ENCODE measurements at regions not wholly inside any gene's neighbourhood (a gene's known extent, or its start where the extent isn't known, plus 50 kb on each side); places are given as distances from the start of the nearest gene placed in this dataset.

DNA sequence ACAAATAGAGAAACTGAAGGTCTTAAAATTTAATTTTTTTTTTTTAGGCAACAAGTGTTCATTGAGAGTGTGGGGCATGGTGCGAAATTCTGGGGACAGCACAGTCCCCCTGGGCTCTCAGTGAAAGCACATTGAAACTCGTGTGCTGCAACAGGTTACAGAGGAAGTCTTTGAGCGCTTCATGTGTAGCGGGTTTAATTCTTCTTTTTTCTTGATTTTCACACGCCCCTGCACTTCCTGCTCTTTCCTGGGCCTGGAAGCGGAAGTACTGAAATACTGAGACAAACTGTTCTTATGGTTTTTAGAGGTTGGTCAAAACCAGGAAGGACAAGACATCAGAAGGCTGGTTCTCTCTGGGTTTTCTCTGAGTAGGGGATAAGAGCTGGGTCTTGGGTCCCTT lies 203.5 kb downstream of the PTEN start:
- DNase-seq (ENCODE audit: low spot score in 2 of 2), result no peak
- intact Hi-C loops (cut with DNase I; ENCODE audit: low total_unique reads), result no loop called here
- TF ChIP-seq POLR2AphosphoS5 (IDR thresholded peaks at IDR 0.05), result no peak
- TF ChIP-seq, protein P1, sequence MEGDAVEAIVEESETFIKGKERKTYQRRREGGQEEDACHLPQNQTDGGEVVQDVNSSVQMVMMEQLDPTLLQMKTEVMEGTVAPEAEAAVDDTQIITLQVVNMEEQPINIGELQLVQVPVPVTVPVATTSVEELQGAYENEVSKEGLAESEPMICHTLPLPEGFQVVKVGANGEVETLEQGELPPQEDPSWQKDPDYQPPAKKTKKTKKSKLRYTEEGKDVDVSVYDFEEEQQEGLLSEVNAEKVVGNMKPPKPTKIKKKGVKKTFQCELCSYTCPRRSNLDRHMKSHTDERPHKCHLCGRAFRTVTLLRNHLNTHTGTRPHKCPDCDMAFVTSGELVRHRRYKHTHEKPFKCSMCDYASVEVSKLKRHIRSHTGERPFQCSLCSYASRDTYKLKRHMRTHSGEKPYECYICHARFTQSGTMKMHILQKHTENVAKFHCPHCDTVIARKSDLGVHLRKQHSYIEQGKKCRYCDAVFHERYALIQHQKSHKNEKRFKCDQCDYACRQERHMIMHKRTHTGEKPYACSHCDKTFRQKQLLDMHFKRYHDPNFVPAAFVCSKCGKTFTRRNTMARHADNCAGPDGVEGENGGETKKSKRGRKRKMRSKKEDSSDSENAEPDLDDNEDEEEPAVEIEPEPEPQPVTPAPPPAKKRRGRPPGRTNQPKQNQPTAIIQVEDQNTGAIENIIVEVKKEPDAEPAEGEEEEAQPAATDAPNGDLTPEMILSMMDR (IDR thresholded peaks at IDR 0.05), result no peak
- TF ChIP-seq POLR2A (IDR thresholded peaks at IDR 0.05), result no peak
- Histone ChIP-seq H3K4me3 (no peak overlapping the region), H3K4me1 (peaks cover 0 to 4% of the 10 kb centered on the region in 2 donors), H3K9me3 (no peaks in the 10 kb centered on the region), H3K27me3 (no peaks in the 10 kb centered on the region), H3K36me3 (no peaks in the 10 kb centered on the region), H3K27ac (no peak overlapping the region)

DNA sequence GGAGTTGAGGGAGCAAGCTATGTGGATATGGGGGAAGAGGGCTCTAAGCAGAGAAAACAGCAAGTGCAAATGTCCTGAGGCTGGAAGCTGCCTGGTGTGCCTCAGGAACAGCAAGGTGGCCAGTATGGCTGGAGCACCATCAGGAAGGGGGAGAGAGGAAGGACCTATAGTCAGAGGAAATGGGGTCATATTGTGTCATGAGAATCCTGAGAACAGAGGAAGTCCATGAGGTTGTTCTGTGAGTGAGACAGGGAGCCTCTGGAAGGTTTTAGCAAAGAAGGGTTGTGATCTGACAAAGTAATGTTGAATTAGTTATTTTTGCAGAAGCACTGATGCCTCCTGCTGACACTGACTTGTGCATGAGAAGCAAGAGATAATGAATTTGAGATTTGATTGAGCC lies 204.3 kb downstream of the PTEN start:
- no peaks in the 10 kb centered on the region for H3K27me3 ChIP-seq
- no peak for TF ChIP-seq POLR2A (IDR thresholded peaks at IDR 0.05)
- TF ChIP-seq POLR2AphosphoS5 (IDR thresholded peaks at IDR 0.05), result no peak
- TF ChIP-seq, protein P1 (IDR thresholded peaks at IDR 0.05), result no peak
- no peak overlapping the region for H3K4me3 ChIP-seq
- no peak for DNase-seq (ENCODE audit: low spot score in 2 of 2)
- intact Hi-C loops (cut with DNase I; ENCODE audit: low total_unique reads), result no loop called here
- H3K9me3 ChIP-seq, result no peaks in the 10 kb centered on the region
- H3K4me1 ChIP-seq, result peaks cover 0 to 4% of the 10 kb centered on the region in 2 donors
- H3K27ac ChIP-seq, result no peak overlapping the region
- H3K36me3 ChIP-seq, result no peaks in the 10 kb centered on the region

DNA sequence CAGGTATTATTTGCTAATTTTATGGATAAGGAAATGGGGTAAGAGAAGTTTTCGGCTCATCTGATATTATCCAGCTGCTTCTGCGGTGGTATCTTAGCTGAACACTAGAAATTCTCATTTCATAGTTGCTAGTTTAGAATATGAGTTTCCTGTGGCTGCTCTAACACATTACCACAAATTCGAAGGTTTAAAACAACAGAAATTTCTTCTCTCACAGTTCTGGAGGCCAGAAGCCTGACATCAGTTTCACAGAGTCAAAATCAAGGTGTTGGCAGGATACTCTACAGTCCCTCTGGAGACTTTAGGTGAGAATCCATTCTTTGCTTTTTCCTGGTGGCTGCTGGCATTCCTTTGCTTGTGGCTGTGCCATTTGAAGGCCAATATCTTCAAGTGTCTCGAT lies 205.9 kb downstream of the PTEN start:
- Histone ChIP-seq H3K36me3 (no peaks in the 10 kb centered on the region), H3K27ac (no peak overlapping the region), H3K4me1 (no peaks in the 10 kb centered on the region), H3K27me3 (no peaks in the 10 kb centered on the region), H3K4me3 (no peak overlapping the region), H3K9me3 (no peaks in the 10 kb centered on the region)
- no peak for TF ChIP-seq POLR2AphosphoS5 (IDR thresholded peaks at IDR 0.05)
- TF ChIP-seq, protein P1 (IDR thresholded peaks at IDR 0.05), result no peak
- TF ChIP-seq POLR2A (IDR thresholded peaks at IDR 0.05), result no peak
- no peak for DNase-seq (ENCODE audit: low spot score in 2 of 2)
- intact Hi-C loops (cut with DNase I; ENCODE audit: low total_unique reads), result no loop called here

DNA sequence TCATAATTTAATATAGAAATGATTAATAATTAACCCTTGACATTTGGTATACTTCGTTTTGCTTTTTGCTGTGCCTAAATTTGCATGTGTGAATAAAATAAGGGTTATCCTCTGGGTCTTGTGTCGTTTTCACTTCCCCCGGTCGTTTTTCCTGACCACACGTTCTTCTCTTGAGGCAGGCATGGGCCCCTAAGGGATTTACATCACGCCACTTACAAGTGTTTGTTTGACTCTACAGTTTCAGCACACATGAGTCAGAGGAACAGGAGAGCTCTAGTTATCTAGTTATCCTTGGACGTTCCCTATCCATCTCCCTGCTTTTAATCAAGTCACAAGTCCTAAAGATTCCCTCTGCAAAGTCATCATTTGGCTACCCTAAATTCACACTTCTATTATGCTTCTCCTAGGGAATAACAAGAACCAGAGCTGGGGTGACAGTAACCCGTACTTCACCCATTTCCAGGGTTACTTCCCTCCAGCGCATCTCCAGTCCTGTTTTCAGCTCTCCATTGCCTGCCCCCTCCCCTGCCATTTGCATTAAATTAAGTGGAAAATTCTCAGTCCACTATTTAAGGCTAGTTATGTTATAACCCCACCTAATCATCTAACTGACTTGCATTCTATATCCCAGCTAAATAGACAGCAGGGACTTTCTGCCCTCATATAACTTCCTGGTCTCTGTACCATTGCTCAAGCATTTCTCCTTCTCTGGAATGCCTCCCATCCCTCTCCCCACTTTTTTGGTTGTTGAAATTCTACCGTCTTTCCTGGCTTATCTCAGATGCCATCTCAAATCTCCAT lies 206.9 kb downstream of the PTEN start:
- no peaks in the 10 kb centered on the region for H3K36me3 ChIP-seq
- H3K27ac ChIP-seq, result no peak overlapping the region
- no peaks in the 10 kb centered on the region for H3K4me1 ChIP-seq
- no peaks in the 10 kb centered on the region for H3K27me3 ChIP-seq
- no peak overlapping the region for H3K4me3 ChIP-seq
- DNase-seq (ENCODE audit: low spot score in 2 of 2), result no peak
- intact Hi-C loops (cut with DNase I; ENCODE audit: low total_unique reads), result no loop called here
- TF ChIP-seq POLR2AphosphoS5 (IDR thresholded peaks at IDR 0.05), result no peak
- no peak for TF ChIP-seq POLR2A (IDR thresholded peaks at IDR 0.05)
- TF ChIP-seq, protein P1 (IDR thresholded peaks at IDR 0.05), result no peak
- no peaks in the 10 kb centered on the region for H3K9me3 ChIP-seq

DNA sequence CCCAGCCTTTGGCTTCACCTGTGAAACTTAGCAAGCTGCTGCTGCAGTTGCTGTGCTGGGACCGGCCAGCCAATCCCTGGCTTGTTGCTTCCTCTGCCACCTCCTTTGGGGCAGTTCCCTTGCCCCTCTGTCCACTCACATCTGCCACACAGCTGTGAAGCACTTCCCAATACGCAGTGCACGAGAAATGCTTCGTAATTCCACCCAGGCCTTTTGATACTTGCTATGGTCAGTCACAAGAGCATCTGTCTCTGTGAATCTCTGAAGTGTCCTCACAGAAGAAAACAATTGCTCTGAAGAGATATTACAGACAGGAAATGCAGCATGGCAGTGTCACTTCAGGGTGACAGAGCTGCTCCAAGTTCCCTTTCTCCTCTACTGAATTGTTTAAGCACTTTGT lies 208.5 kb downstream of the PTEN start:
- H3K27me3 ChIP-seq, result no peaks in the 10 kb centered on the region
- no peak for TF ChIP-seq POLR2AphosphoS5 (IDR thresholded peaks at IDR 0.05)
- TF ChIP-seq, protein P1 (IDR thresholded peaks at IDR 0.05), result no peak
- TF ChIP-seq POLR2A (IDR thresholded peaks at IDR 0.05), result no peak
- intact Hi-C loops (cut with DNase I; ENCODE audit: low total_unique reads), result no loop called here

More for the DNA sequence above, 208.5 kb downstream of the PTEN start:
- H3K36me3 ChIP-seq, result no peaks in the 10 kb centered on the region
- no peaks in the 10 kb centered on the region for H3K9me3 ChIP-seq
- no peak for DNase-seq (ENCODE audit: low spot score in 2 of 2)
- no peaks in the 10 kb centered on the region for H3K4me1 ChIP-seq
- H3K27ac ChIP-seq, result no peak overlapping the region
- H3K4me3 ChIP-seq, result no peak overlapping the region
